Upper lobe of right lung (tissue), 1 donor: ENCODE measurements at regions not wholly inside any gene's neighbourhood (a gene's known extent, or its start where the extent isn't known, plus 50 kb on each side); places are given as distances from the start of the nearest gene placed in this dataset.
"Not testable (repeated sequence)": the region's sequence is repeated elsewhere in the genome, so short reads cannot be mapped to it uniquely, and the experiment has no call there.

Experiments
- ATAC-seq: fragments of 200-7000 bp; cut with Tn5 transposase; one replicate; pipeline ENCODE4 v1.9.1; 2020; ENCODE audit warnings: mild to moderate bottlenecking, moderate library complexity
- DNase-seq: peaks from one replicate; pipeline ENCODE4 v3.0.0-alpha.2; 2020
- H3K27ac ChIP-seq: fragments of 200-600 bp; one replicate; pipeline ENCODE4 v1.8.0; 2022
- H3K27me3 ChIP-seq: fragments of 200-600 bp; one replicate; pipeline ENCODE4 v1.8.0; 2022; ENCODE audit warnings: mild to moderate bottlenecking
- H3K36me3 ChIP-seq: fragments of 200-600 bp; one replicate; pipeline ENCODE4 v1.8.0; 2022
- H3K4me1 ChIP-seq: fragments of 200-600 bp; one replicate; pipeline ENCODE4 v1.8.0; 2022
- H3K4me3 ChIP-seq: fragments of 200-600 bp; one replicate; pipeline ENCODE4 v1.8.0; 2022; ENCODE audit warnings: mild to moderate bottlenecking
- H3K9me3 ChIP-seq: fragments of 200-600 bp; one replicate; pipeline ENCODE4 v1.8.0; 2022
- CTCF ChIP-seq: fragments of 200-600 bp; IDR thresholded peaks from one replicate; pipeline ENCODE4 v1.8.0; 2022; ENCODE audit warnings: antibody characterized with exemption
- intact Hi-C: fragments of 100-400 bp; cut with DNase I; formaldehyde crosslinking; loops from one replicate; pipeline ENCODE4 v1.11.0; 2022
- donor health status: DM: no; HTN: yes; CAD: no; lungs with severe emphysema.

GRCh38 chr7:29723599-29723998 is 82.7 kb upstream of the WIPF3 start:
- ATAC-seq, result peak; percentile 27
- H3K9me3 ChIP-seq, result no peaks in the 10 kb centered on the region
- TF ChIP-seq CTCF, result no peak
- H3K27me3 ChIP-seq, result peaks cover 8% of the 10 kb centered on the region
- H3K4me1 ChIP-seq, result no peaks in the 10 kb centered on the region
- intact Hi-C loops, result no loop called here
- no peak overlapping the region for H3K27ac ChIP-seq
- no peak overlapping the region for H3K4me3 ChIP-seq
- no peaks in the 10 kb centered on the region for H3K36me3 ChIP-seq
- DNase-seq, result no peak

DNA sequence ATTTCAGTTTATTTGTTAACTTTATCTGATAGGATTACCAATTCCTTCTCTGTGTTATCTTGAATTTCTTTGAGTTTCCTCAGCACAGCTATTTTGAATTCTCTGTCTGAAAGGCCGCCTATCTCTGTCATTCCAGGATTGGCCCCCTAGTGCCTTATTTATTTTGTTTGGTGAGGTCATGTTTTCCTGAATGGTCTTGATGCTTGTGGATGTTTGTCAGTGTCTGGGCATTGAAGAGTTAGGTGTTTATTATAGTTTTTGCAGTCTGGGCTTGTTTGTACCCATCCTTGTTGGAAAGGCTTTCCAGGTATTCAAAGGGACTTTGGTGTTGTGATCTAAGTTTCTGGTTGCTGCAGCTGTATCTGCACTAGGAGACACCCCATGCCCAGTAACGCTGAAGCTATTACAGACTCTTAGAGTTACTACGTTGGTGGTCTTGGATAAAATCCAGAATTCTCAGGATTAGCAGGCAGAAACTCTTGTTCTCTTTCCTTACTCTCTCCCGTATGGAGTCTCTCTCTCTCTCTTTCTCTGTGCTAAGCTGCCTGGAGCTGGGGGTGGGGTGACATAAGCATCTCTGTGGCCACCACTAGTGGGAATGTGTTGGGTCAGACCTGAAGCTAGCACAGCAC is 76.7 kb upstream of the WIPF3 start:
- ATAC-seq, H3K27ac ChIP-seq, H3K4me1 ChIP-seq, intact Hi-C loops, H3K9me3 ChIP-seq, DNase-seq, H3K4me3 ChIP-seq, H3K36me3 ChIP-seq: not testable (repeated sequence)
- H3K27me3 ChIP-seq, result peaks cover 28% of the 10 kb centered on the region

DNA sequence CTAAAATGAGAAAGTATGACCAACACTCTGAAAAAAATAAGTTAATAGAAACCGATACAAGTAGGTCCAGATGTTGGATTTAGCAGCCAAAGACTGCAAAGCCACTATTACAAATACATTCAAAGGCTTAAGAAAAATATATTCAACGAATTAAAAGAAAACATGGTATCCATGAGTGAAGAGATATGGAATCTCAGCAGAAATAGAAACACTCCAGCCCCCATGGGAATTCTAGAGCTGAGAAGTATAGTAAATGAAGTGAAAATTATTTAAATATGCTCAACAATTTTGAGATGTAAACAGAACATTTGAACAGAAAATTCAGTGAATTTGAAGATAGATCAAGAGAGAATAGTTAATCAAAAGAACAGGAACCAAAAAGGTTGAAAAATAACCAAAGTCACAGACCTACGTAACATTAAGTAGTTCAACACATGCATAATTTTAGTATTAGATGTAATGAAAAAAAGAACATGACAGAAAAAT is 72.0 kb upstream of the WIPF3 start:
- no peaks in the 10 kb centered on the region for H3K36me3 ChIP-seq

DNA sequence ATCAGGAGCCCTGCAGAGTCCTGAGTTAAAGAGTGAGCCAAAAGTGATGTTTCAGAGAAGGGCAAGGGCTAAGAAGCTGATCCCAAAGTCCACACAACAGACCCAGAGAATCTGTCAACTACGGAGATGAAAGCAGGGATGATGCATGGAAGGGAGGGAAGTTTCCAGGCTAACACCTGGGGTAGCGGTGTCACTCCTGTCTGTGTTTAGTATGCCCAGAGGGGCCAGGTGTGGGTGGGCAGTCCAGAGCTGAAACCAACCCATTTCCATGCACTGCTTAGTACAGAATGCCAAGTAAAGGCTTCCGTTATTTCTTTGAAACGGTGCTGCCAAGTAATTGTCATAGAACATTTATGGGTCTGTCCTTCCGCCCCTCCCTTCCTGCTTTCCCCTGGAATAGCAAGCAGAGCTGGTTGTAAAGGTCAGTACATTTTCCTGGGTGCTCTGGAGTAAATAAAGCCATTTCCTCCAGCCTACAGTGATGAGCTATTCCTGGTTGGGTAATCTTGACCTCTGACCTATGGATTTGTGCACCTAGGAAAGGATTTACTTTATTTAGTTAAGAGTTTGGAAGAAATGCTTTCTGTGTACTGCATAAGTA is 58.6 kb upstream of the WIPF3 start:
- DNase-seq, H3K4me1 ChIP-seq, H3K27me3 ChIP-seq, H3K9me3 ChIP-seq, H3K4me3 ChIP-seq, H3K36me3 ChIP-seq, H3K27ac ChIP-seq: not testable (repeated sequence)
- intact Hi-C loops, result loop anchor here (10.0 kb wide), 1 partner anchor 177 kb away; no protein-coding TSS in a partner anchor
- peak; percentile 37 for ATAC-seq

More for the DNA sequence above, 72.0 kb upstream of the WIPF3 start:
- H3K4me3 ChIP-seq, result no peak overlapping the region
- intact Hi-C loops, result no loop called here
- no peaks in the 10 kb centered on the region for H3K9me3 ChIP-seq
- H3K27me3 ChIP-seq, result peaks cover 20% of the 10 kb centered on the region
- DNase-seq (no peak), ATAC-seq (no peak)
- H3K4me1 ChIP-seq, result no peaks in the 10 kb centered on the region
- no peak for TF ChIP-seq CTCF
- no peak overlapping the region for H3K27ac ChIP-seq

DNA sequence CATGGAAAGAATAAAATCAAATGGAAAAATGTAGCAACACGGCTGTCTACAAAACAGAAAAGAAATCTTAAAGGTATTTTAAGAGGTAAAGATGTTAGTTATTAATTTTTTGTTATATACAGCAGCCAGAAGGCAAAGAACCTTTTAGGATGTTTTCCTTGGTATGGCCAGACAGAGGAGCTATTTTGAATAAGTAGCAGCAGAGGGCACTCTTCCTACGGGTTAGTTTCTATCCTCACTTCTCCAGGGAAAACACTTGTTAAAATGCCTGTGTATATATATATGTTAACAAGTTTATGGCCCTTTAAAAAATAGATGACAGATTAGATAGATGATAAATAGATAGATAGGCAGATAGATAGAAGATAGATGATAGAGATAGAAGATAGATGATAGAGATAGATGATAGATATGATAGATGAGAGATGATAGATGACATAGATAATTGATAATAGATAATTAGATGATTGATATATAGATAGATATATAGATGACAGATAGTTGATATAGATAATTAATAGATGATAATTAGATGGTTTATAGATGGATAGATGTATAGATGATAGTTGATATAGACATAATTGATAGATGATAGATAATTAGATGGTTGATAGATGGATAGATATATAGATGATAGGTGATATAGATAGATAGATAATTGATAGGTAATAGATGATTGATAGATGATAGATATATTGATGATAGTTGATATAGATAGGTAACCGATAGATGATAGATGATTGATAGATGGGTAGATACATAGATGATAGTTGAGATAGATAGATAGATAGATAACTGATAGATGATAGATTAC is 57.8 kb upstream of the WIPF3 start:
- DNase-seq (no peak), ATAC-seq (peak; percentile 85)
- no peaks in the 10 kb centered on the region for H3K4me1 ChIP-seq
- H3K27me3 ChIP-seq, result no peaks in the 10 kb centered on the region
- TF ChIP-seq CTCF, result peak; percentile 58
- H3K4me3 ChIP-seq, result no peak overlapping the region
- intact Hi-C loops, result loop anchor here (10.0 kb wide), 1 partner anchor 176 kb away; no protein-coding TSS in a partner anchor
- no peaks in the 10 kb centered on the region for H3K9me3 ChIP-seq
- no peaks in the 10 kb centered on the region for H3K36me3 ChIP-seq
- no peak overlapping the region for H3K27ac ChIP-seq

DNA sequence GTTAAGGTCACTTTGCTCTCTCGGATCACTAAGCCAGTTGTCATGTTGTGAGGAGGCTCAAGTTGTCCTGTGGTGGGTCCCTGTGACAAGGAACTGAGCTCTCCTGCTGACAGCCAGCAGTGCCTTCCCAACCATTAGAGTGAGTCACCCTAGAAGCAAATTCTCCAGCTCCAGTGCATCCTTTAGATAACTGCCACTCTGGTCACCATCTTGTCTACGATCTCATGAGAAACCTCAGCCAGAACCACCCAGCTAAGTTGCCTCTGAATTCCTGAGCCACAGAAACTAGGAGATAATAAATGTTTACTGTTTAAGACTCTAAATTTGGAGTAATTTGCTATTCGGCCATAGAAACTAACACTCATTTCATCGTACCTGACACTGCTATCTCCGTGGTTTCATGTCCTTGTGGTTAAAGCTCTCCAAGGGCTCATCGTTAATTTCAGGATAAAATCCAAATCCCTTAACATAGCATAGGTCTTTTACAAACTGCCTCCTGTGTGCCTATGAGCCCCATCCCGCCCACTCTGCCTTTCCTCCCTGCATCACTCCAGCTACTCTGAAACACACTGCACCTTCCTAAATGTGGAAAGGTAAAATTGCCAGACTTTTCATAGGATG is 56.5 kb upstream of the WIPF3 start:
- Histone ChIP-seq H3K4me1 (no peaks in the 10 kb centered on the region), H3K36me3 (no peaks in the 10 kb centered on the region), H3K27ac (no peak overlapping the region), H3K27me3 (no peaks in the 10 kb centered on the region), H3K9me3 (no peaks in the 10 kb centered on the region), H3K4me3 (no peak overlapping the region)
- no peak for TF ChIP-seq CTCF
- ATAC-seq (no peak), DNase-seq (no peak)
- intact Hi-C loops, result loop anchor here (10.0 kb wide), 1 partner anchor 175 kb away; no protein-coding TSS in a partner anchor

GRCh38 chr7:29750373-29750940 is 55.9 kb upstream of the WIPF3 start:
- intact Hi-C loops, H3K4me3 ChIP-seq, H3K27ac ChIP-seq, DNase-seq, H3K36me3 ChIP-seq, H3K27me3 ChIP-seq, H3K9me3 ChIP-seq, H3K4me1 ChIP-seq: not testable (repeated sequence)
- ATAC-seq, result peak; percentile 14

DNA sequence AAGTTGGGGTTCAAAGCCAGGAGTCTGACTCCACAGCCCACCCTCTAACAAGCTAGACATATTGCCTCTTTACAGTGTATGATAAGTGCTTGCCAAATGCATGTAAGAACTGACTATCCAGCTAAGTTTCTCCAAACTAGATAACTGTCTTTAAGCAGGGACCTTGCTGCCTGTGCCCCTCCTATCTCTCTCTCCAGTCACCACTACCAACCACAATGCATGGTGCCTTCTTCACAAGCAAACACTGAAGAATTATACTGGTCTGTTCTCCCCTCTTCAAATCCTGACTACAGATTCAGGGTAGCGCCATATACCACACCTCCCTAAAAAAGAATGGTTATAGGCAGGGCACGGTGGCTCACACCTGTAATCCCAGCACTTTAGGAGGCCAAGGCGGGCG is 55.3 kb upstream of the WIPF3 start:
- intact Hi-C loops, H3K27ac ChIP-seq, H3K4me3 ChIP-seq, H3K9me3 ChIP-seq, H3K4me1 ChIP-seq, H3K27me3 ChIP-seq, ATAC-seq, DNase-seq, H3K36me3 ChIP-seq: not testable (repeated sequence)
